ENCODE measurements at regions not wholly inside any gene's neighbourhood (a gene's known extent, or its start where the extent isn't known, plus 50 kb on each side); places are given as distances from the start of the nearest gene placed in this dataset.

DNA sequence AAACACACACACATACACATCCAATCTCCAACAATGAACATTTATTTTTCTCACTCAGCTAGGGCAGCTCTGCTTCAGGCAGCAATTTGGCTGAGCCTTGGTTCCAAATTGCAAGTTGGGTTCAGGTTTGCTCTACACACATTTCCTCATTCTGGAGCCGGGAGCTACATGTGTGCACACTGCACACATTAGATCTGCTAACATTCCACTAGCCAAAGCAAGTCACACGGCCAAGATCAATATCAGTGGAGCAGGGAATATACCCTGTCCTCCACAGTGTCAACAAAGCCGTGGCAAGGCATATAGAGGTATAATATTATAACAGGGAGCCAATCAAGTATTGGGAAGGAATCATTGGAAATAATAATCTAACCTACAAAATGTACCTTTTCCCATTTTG is 57.5 kb upstream of the PPP1R3C start:
- intact Hi-C loops (cut with DNase I; ENCODE audit: low total_unique reads) = no loop called here
- Histone ChIP-seq H3K9me3 (no peaks in the 10 kb centered on the region), H3K27ac (peak overlapping the region; percentile 20 to 48), H3K4me3 (no peak overlapping the region), H3K27me3 (no peaks in the 10 kb centered on the region), H3K4me1 (peaks cover 0 to 16% of the 10 kb centered on the region in 2 donors), H3K36me3 (no peaks in the 10 kb centered on the region)
- TF ChIP-seq CTCF (IDR thresholded peaks at IDR 0.05) (no peak), POLR2AphosphoS5 (IDR thresholded peaks at IDR 0.05) (no peak), POLR2A (IDR thresholded peaks at IDR 0.05) (no peak)
- DNase-seq (ENCODE audit: low spot score in 2 of 2) = no peak

- intact Hi-C loops (cut with DNase I; ENCODE audit: low total_unique reads) = no loop called here
- no peaks in the 10 kb centered on the region for H3K9me3 ChIP-seq
- H3K27ac ChIP-seq = peak overlapping the region; percentile 20 to 72
- no peaks in the 10 kb centered on the region for H3K36me3 ChIP-seq
- H3K27me3 ChIP-seq = no peaks in the 10 kb centered on the region
- H3K4me3 ChIP-seq = no peak overlapping the region
- TF ChIP-seq POLR2A (IDR thresholded peaks at IDR 0.05) (no peak), POLR2AphosphoS5 (IDR thresholded peaks at IDR 0.05) (peak in 2 of 3 donors; percentile 40 to 59)
- peak in 1 of 2 donors; percentile 81 for DNase-seq (ENCODE audit: low spot score in 2 of 2)
- peaks cover 0 to 16% of the 10 kb centered on the region in 2 donors for H3K4me1 ChIP-seq
Measured at GRCh38 chr10:91689731-91690168, 56.9 kb upstream of the PPP1R3C start.

DNA sequence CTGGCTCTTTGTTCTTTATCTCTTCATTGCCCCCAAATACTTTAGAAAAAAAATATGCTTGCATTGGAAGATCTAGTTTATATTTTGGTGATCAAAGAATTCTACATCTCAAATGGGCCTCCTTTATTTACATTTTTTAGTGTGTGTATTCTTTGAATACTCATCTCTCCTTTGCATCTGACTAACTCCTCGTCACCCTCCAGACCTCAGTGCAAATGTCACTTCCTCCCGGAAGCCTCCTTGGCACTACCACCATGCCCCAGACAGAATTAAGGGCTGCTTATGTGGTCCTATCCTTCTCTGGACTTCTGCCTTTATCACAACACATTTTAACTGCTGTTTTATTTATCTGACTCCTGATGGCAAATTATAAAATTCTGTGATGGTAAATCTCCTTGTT is 52.0 kb upstream of the PPP1R3C start:
- no peaks in the 10 kb centered on the region for H3K9me3 ChIP-seq
- no peak for DNase-seq (ENCODE audit: low spot score in 2 of 2)
- H3K36me3 ChIP-seq = no peaks in the 10 kb centered on the region
- intact Hi-C loops (cut with DNase I; ENCODE audit: low total_unique reads) = no loop called here
- no peak overlapping the region for H3K27ac ChIP-seq
- no peak overlapping the region for H3K4me3 ChIP-seq
- TF ChIP-seq POLR2A (IDR thresholded peaks at IDR 0.05) (no peak), POLR2AphosphoS5 (IDR thresholded peaks at IDR 0.05) (no peak), CTCF (IDR thresholded peaks at IDR 0.05) (no peak)
- H3K27me3 ChIP-seq = no peaks in the 10 kb centered on the region
- H3K4me1 ChIP-seq = peaks cover 0 to 6% of the 10 kb centered on the region in 2 donors

GRCh38 chr10:91683975-91684374 is 51.1 kb upstream of the PPP1R3C start:
- TF ChIP-seq CTCF (IDR thresholded peaks at IDR 0.05) = no peak
- TF ChIP-seq POLR2AphosphoS5 (IDR thresholded peaks at IDR 0.05) = no peak
- TF ChIP-seq POLR2A (IDR thresholded peaks at IDR 0.05) = no peak
- Histone ChIP-seq H3K27ac (no peak overlapping the region), H3K4me1 (peaks cover 0 to 1% of the 10 kb centered on the region in 2 donors), H3K36me3 (no peaks in the 10 kb centered on the region), H3K4me3 (no peak overlapping the region), H3K9me3 (no peaks in the 10 kb centered on the region), H3K27me3 (no peaks in the 10 kb centered on the region)
- DNase-seq (ENCODE audit: low spot score in 2 of 2) = no peak
- intact Hi-C loops (cut with DNase I; ENCODE audit: low total_unique reads) = no loop called here

- TF ChIP-seq CTCF (IDR thresholded peaks at IDR 0.05) = no peak
- no peak for TF ChIP-seq POLR2A (IDR thresholded peaks at IDR 0.05)
- TF ChIP-seq POLR2AphosphoS5 (IDR thresholded peaks at IDR 0.05) = no peak
- no peak overlapping the region for H3K27ac ChIP-seq
- H3K27me3 ChIP-seq = no peaks in the 10 kb centered on the region
- no peaks in the 10 kb centered on the region for H3K4me1 ChIP-seq
- no peaks in the 10 kb centered on the region for H3K9me3 ChIP-seq
- no peak for DNase-seq (ENCODE audit: low spot score in 2 of 2)
- intact Hi-C loops (cut with DNase I; ENCODE audit: low total_unique reads) = no loop called here
- H3K4me3 ChIP-seq = no peak overlapping the region
- no peaks in the 10 kb centered on the region for H3K36me3 ChIP-seq
Measured at GRCh38 chr10:91682912-91683311, 50.0 kb upstream of the PPP1R3C start.

Data from breast epithelium (tissue), 4 donors.